ENCODE measurements at regions not wholly inside any gene's neighbourhood (a gene's known extent, or its start where the extent isn't known, plus 50 kb on each side); places are given as distances from the start of the nearest gene placed in this dataset.
A peak's percentile ranks its signal among the peaks of the same experiment; 100 is the strongest.

DNA sequence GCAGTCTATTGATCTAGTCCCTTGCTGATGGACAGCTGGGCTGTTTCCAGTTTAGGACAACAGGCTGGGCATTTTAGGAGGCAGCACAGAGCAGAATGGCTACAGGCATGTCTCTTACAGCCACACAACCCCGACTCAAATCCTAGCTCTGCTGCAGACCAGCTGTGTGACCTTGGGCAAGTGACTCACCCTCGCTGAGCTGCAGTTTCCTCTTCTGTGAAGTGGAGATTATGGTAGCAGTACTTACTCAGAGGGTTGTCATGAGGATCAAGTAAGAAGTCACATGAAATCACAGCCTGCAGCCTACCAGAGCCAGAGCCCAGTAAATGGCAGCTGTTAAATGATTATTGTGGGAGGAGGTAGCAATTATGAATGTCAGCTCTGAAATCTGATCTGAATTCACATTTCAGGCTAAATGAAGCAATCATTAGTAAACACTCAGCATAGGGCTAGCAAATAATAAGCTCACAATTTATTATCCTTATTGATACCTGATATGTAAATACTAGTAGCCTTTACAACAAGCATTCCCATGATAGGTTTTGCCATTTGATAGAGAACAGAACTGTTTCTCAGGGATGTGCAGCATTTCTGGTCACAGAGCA lies 58.9 kb downstream of the MYEOV start:
- H3K4me1 Mint-ChIP-seq (ENCODE audit: low read depth) = peaks cover 31% of the 10 kb centered on the region
- H3K27ac Mint-ChIP-seq (ENCODE audit: unreplicated experiment) = peak overlapping the region; percentile 14
- H3K27me3 Mint-ChIP-seq (ENCODE audit: low read depth) = no peaks in the 10 kb centered on the region
- no peaks in the 10 kb centered on the region for H3K36me3 Mint-ChIP-seq (ENCODE audit: low read depth)
- H3K4me3 Mint-ChIP-seq (ENCODE audit: unreplicated experiment) = no peak overlapping the region
- DNase-seq (ENCODE audit: low spot score) = no peak
- no peak for TF ChIP-seq CTCF (IDR thresholded peaks at IDR 0.05)
- no peaks in the 10 kb centered on the region for H3K9me3 Mint-ChIP-seq (ENCODE audit: low read depth)

DNA sequence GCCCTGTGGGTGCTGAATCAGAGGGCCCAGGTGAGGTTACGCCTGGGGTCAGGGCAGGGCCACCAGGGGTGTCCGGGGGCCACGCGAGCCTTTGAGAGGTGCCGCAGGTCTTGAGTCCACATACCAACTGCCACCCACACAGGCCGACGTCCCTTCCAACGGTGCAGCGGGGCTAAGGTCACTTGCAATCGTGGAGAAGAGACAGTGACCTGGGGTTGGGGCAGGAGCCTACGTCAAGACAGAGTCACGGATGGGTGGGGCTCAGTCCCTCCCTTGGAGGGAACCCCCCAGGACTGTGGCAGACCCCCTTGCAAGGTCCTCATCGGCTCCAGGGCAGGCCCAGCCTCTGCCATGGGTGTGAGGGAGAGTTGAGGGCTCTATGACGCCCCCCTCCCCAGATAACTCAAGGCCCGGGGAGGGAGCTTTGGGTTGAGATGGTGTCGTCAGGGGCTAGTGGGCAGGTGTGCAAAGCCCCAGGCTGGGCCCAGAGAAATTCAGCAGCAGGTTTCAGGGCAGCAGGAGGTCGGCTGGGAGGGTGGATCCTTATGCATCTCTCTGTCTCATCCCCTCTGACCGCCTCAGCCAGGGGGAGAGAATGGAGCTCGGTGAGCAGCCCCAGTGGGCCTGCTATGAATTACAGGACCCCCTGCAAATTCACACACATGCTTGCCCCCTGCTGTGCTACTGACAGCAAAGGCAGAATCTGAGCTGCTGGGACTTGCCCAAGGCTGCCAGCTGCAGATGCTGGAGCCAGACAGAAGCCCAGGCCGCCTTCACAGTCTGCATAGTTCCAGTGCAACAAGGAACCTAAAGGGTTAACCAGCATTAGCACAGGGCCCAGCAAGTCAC lies 60.0 kb downstream of the MYEOV start:
- peaks cover 28% of the 10 kb centered on the region for H3K4me1 Mint-ChIP-seq (ENCODE audit: low read depth)
- no peak overlapping the region for H3K4me3 Mint-ChIP-seq (ENCODE audit: unreplicated experiment)
- no peaks in the 10 kb centered on the region for H3K27me3 Mint-ChIP-seq (ENCODE audit: low read depth)
- H3K36me3 Mint-ChIP-seq (ENCODE audit: low read depth) = no peaks in the 10 kb centered on the region
- H3K27ac Mint-ChIP-seq (ENCODE audit: unreplicated experiment) = no peak overlapping the region
- TF ChIP-seq CTCF (IDR thresholded peaks at IDR 0.05) = no peak
- no peaks in the 10 kb centered on the region for H3K9me3 Mint-ChIP-seq (ENCODE audit: low read depth)
- no peak for DNase-seq (ENCODE audit: low spot score)

DNA sequence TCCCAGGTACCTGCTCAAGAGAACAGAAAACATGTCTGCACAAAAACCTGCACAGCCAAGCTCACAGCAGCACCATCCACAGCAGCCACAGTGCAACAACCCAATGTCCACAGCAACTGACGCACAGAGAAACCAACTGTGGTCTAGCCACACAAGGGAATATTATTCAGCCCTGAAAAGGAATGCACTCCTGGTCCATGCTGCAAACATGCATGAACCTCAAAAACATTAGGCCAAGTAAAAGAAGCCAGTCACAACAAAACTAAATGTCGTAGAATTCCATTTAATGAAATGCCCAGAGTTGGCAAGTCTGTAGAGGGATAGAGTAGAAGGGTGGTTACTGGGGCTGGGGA lies 60.6 kb downstream of the MYEOV start:
- TF ChIP-seq CTCF (IDR thresholded peaks at IDR 0.05) = no peak
- Mint-ChIP-seq H3K4me3 (ENCODE audit: unreplicated experiment) (no peak overlapping the region), H3K27ac (ENCODE audit: unreplicated experiment) (no peak overlapping the region), H3K27me3 (ENCODE audit: low read depth) (no peaks in the 10 kb centered on the region), H3K36me3 (ENCODE audit: low read depth) (no peaks in the 10 kb centered on the region), H3K4me1 (ENCODE audit: low read depth) (peaks cover 28% of the 10 kb centered on the region), H3K9me3 (ENCODE audit: low read depth) (no peaks in the 10 kb centered on the region)
- DNase-seq (ENCODE audit: low spot score) = no peak

- no peak overlapping the region for H3K4me3 Mint-ChIP-seq (ENCODE audit: unreplicated experiment)
These were observed 61.5 kb downstream of the MYEOV start for GRCh38 chr11:69355346-69355940.

More at GRCh38 chr11:69355346-69355940, 61.5 kb downstream of the MYEOV start:
- Mint-ChIP-seq H3K36me3 (ENCODE audit: low read depth) (no peaks in the 10 kb centered on the region), H3K27ac (ENCODE audit: unreplicated experiment) (no peak overlapping the region), H3K27me3 (ENCODE audit: low read depth) (no peaks in the 10 kb centered on the region), H3K9me3 (ENCODE audit: low read depth) (peaks cover 4% of the 10 kb centered on the region), H3K4me1 (ENCODE audit: low read depth) (peaks cover 28% of the 10 kb centered on the region)
- peak; percentile 43 for DNase-seq (ENCODE audit: low spot score)
- no peak for TF ChIP-seq CTCF (IDR thresholded peaks at IDR 0.05)

All from chondrocyte (in vitro differentiated cells).